Fibroblast of lung (primary cell): ENCODE measurements at regions not wholly inside any gene's neighbourhood (a gene's known extent, or its start where the extent isn't known, plus 50 kb on each side); places are given as distances from the start of the nearest gene placed in this dataset.

Experiments
- EZH2 ChIP-seq: IDR thresholded peaks from 2 replicates; pipeline ENCODE4 v1.5.1; 2012; ENCODE audit warnings: low read length, control low read depth, mild to moderate bottlenecking; ENCODE audit errors: missing control alignments
- TF ChIP-seq, protein P1 (sequence below), 2 donors: IDR thresholded peaks in 1 of 2; conservative IDR thresholded peaks in 1 of 2; 1 replicate in 1 of 2; 2 replicates in 1 of 2; pipeline ENCODE4 v1.5.1; 2011 to 2012; ENCODE audit warnings: low read length in 2 of 2, control low read depth in 1 of 2, inconsistent platforms in 1 of 2, low read depth in 1 of 2, mild to moderate bottlenecking in 1 of 2

DNA sequence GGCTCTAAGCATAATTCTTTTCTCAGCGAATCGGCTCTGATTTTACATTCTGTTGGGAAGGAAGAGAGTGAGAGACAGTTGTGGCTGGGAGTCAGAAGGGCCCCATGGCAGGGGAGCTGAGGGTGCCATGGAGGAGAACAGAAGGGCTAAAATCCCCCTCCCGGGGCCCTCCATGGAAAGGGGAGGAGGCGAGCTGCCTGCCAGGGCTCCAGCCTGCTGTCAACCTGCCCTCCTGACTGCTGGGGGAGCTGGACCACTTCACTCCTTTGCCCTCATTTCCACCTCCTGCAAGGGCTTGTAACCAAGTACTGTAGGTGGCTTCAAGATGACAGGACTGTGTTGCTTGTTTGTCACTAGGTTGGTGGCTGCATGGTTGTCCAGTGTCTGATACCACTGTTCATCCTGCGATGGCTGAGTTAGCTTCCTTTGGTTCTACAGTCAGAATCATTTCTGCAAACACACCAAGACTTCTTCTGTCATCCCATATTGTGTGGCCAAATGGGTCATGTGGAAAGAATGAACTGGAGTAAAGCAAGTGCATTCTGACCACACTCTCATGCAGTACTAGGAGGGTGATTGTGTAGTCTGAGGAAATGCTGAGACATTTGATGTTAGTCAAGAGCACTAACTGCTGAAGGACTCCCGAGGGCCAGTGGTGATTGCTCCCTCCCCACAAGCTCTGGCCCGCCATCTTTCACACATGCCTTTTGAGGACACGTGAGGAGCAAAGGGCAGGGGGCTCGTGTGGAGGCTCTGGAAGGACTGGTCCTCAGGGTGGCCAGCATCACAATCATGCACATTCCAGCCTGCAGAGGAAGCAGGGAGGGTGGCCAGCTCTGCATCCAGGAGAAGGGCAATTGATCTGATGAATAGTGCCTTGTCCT, 307.2 kb downstream of the GADD45G start:
- TF ChIP-seq, protein P1, sequence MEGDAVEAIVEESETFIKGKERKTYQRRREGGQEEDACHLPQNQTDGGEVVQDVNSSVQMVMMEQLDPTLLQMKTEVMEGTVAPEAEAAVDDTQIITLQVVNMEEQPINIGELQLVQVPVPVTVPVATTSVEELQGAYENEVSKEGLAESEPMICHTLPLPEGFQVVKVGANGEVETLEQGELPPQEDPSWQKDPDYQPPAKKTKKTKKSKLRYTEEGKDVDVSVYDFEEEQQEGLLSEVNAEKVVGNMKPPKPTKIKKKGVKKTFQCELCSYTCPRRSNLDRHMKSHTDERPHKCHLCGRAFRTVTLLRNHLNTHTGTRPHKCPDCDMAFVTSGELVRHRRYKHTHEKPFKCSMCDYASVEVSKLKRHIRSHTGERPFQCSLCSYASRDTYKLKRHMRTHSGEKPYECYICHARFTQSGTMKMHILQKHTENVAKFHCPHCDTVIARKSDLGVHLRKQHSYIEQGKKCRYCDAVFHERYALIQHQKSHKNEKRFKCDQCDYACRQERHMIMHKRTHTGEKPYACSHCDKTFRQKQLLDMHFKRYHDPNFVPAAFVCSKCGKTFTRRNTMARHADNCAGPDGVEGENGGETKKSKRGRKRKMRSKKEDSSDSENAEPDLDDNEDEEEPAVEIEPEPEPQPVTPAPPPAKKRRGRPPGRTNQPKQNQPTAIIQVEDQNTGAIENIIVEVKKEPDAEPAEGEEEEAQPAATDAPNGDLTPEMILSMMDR (conservative IDR thresholded peaks at IDR 0.05 in 1 of 2, IDR thresholded peaks at IDR 0.05 in 1 of 2; ENCODE audit: low read depth in 1 of 2, low read length in 2 of 2): no peak
- TF ChIP-seq EZH2: no peak
